ENCODE measurements at regions not wholly inside any gene's neighbourhood (a gene's known extent, or its start where the extent isn't known, plus 50 kb on each side); places are given as distances from the start of the nearest gene placed in this dataset.

- ATAC-seq (ENCODE audit: insufficient read depth, low read depth) (no peak), DNase-seq (no peak)
- no peaks in the 10 kb centered on the region for H3K79me2 ChIP-seq (ENCODE audit: insufficient read depth, low read length)
- H3K4me1 ChIP-seq (ENCODE audit: insufficient read depth, low read length), result no peaks in the 10 kb centered on the region
- no peak overlapping the region for H2AFZ ChIP-seq (ENCODE audit: low read depth, low read length)
- no peak overlapping the region for H3K27ac ChIP-seq (ENCODE audit: low read length)
- TF ChIP-seq EZH2 (IDR thresholded peaks at IDR 0.05; ENCODE audit: borderline replicate concordance, low read depth, low read length, severe bottlenecking) (no peak), CTCF (IDR thresholded peaks at IDR 0.05; ENCODE audit: borderline replicate concordance, extremely low read depth, low read length, poor library complexity, severe bottlenecking) (no peak)
- H4K20me1 ChIP-seq (ENCODE audit: insufficient read depth, low read length), result no peaks in the 10 kb centered on the region
- H3K36me3 ChIP-seq (ENCODE audit: insufficient read depth, low read length), result no peaks in the 10 kb centered on the region
- no peaks in the 10 kb centered on the region for H3K27me3 ChIP-seq (ENCODE audit: insufficient read depth, low read length, poor library complexity)
- H3K4me2 ChIP-seq (ENCODE audit: insufficient read depth, low read length), result no peak overlapping the region
- H3K9me3 ChIP-seq (ENCODE audit: insufficient read depth, low read length, severe bottlenecking), result no peaks in the 10 kb centered on the region
- no peak overlapping the region for H3K4me3 ChIP-seq (ENCODE audit: low read depth in 1 of 2, low read length in 2 of 2)
- no peak overlapping the region for H3K9ac ChIP-seq (ENCODE audit: low read depth, low read length)
Observed at GRCh38 chr5:2217219-2217618, 334.5 kb upstream of the IRX4 start.

- no peaks in the 10 kb centered on the region for H3K27me3 ChIP-seq (ENCODE audit: insufficient read depth, low read length, poor library complexity)
- no peaks in the 10 kb centered on the region for H3K9me3 ChIP-seq (ENCODE audit: insufficient read depth, low read length, severe bottlenecking)
- H3K4me1 ChIP-seq (ENCODE audit: insufficient read depth, low read length), result no peaks in the 10 kb centered on the region
- H2AFZ ChIP-seq (ENCODE audit: low read depth, low read length), result no peak overlapping the region
- DNase-seq, result no peak
- no peaks in the 10 kb centered on the region for H4K20me1 ChIP-seq (ENCODE audit: insufficient read depth, low read length)
- no peak for TF ChIP-seq EZH2 (IDR thresholded peaks at IDR 0.05; ENCODE audit: borderline replicate concordance, low read depth, low read length, severe bottlenecking)
- no peak for TF ChIP-seq CTCF (IDR thresholded peaks at IDR 0.05; ENCODE audit: borderline replicate concordance, extremely low read depth, low read length, poor library complexity, severe bottlenecking)
- H3K27ac ChIP-seq (ENCODE audit: low read length), result no peak overlapping the region
- H3K4me2 ChIP-seq (ENCODE audit: insufficient read depth, low read length), result no peak overlapping the region
- no peak overlapping the region for H3K9ac ChIP-seq (ENCODE audit: low read depth, low read length)
- no peaks in the 10 kb centered on the region for H3K79me2 ChIP-seq (ENCODE audit: insufficient read depth, low read length)
- no peak overlapping the region for H3K4me3 ChIP-seq (ENCODE audit: low read depth in 1 of 2, low read length in 2 of 2)
- no peaks in the 10 kb centered on the region for H3K36me3 ChIP-seq (ENCODE audit: insufficient read depth, low read length)
- ATAC-seq (ENCODE audit: insufficient read depth, low read depth), result no peak
Observed at GRCh38 chr5:2214910-2215590, 332.3 kb upstream of the IRX4 start.

- Histone ChIP-seq H3K27ac (ENCODE audit: low read length) (no peak overlapping the region), H3K4me1 (ENCODE audit: insufficient read depth, low read length) (no peaks in the 10 kb centered on the region), H3K27me3 (ENCODE audit: insufficient read depth, low read length, poor library complexity) (no peaks in the 10 kb centered on the region), H3K4me3 (ENCODE audit: low read depth in 1 of 2, low read length in 2 of 2) (no peak overlapping the region), H4K20me1 (ENCODE audit: insufficient read depth, low read length) (no peaks in the 10 kb centered on the region), H3K9me3 (ENCODE audit: insufficient read depth, low read length, severe bottlenecking) (no peaks in the 10 kb centered on the region), H2AFZ (ENCODE audit: low read depth, low read length) (no peak overlapping the region), H3K4me2 (ENCODE audit: insufficient read depth, low read length) (no peak overlapping the region), H3K9ac (ENCODE audit: low read depth, low read length) (no peak overlapping the region), H3K36me3 (ENCODE audit: insufficient read depth, low read length) (no peaks in the 10 kb centered on the region), H3K79me2 (ENCODE audit: insufficient read depth, low read length) (no peaks in the 10 kb centered on the region)
- no peak for ATAC-seq (ENCODE audit: insufficient read depth, low read depth)
- TF ChIP-seq CTCF (IDR thresholded peaks at IDR 0.05; ENCODE audit: borderline replicate concordance, extremely low read depth, low read length, poor library complexity, severe bottlenecking) (no peak), EZH2 (IDR thresholded peaks at IDR 0.05; ENCODE audit: borderline replicate concordance, low read depth, low read length, severe bottlenecking) (no peak)
- DNase-seq, result no peak
Observed at GRCh38 chr5:2213121-2213730, 330.5 kb upstream of the IRX4 start.

Measured in DND-41 (cell line).